Uterus (tissue), 2 donors: ENCODE measurements at regions not wholly inside any gene's neighbourhood (a gene's known extent, or its start where the extent isn't known, plus 50 kb on each side); places are given as distances from the start of the nearest gene placed in this dataset.

Source experiments
- CTCF ChIP-seq, 4 experiments: fragments of 200-600 bp in 2 of 4; fragments of 450-650 bp in 2 of 4; sonication (generic) in 2 of 4; IDR thresholded peaks; one replicate each; pipeline ENCODE4 v1.5.1; 2016 to 2019; ENCODE audit warnings: antibody characterized with exemption in 4 of 4, mild to moderate bottlenecking in 2 of 4, moderate library complexity in 1 of 4
- POLR2A ChIP-seq, 2 donors: fragments of 450-650 bp; IDR thresholded peaks; one replicate each; pipeline ENCODE4 v1.6.1; 2016; ENCODE audit warnings: antibody characterized with exemption in 2 of 2, mild to moderate bottlenecking in 1 of 2, moderate library complexity in 1 of 2

- no peak for TF ChIP-seq CTCF (IDR thresholded peaks at IDR 0.05)
- TF ChIP-seq POLR2A (IDR thresholded peaks at IDR 0.05), result no peak
Measured at GRCh38 chr1:88472714-88473113, 211.4 kb upstream of the PKN2 start.
